ENCODE measurements at regions not wholly inside any gene's neighbourhood (a gene's known extent, or its start where the extent isn't known, plus 50 kb on each side); places are given as distances from the start of the nearest gene placed in this dataset.

DNA sequence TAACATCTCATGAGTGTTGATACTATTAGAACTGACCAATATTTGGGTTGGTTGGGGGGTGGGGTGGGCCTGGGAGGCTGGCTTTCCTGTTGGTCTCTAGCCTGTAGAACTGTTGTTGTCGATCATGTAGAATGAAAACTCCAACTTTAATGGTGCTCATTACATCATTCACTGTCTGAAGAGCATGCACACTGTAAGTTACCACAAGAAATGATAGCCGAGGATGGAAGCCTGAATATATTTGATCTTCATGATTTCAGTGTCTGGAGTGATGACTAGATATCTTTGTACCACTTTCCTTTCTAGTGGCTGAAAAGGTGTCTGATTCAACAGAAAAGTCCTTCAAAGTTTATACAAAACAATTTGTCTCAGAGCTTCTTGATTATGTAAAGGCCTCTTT, 123.6 kb downstream of the XCL2 start:
- ATAC-seq (ENCODE audit: low FRiP score) = no peak
- no peak for DNase-seq
- Histone ChIP-seq H3K27me3 (ENCODE audit: control insufficient read depth in 1 of 2, insufficient read depth in 2 of 2, low read length in 1 of 2) (no peaks in the 10 kb centered on the region), H3K9me3 (ENCODE audit: control insufficient read depth, low read length) (peaks cover 1% of the 10 kb centered on the region), H3K36me3 (ENCODE audit: control insufficient read depth in 1 of 2, insufficient read depth in 2 of 2, low read length in 1 of 2) (no peaks in the 10 kb centered on the region), H3K27ac (ENCODE audit: low read depth in 1 of 2, low read length in 2 of 2) (no peak overlapping the region), H3K4me1 (ENCODE audit: control insufficient read depth in 1 of 2, insufficient read depth in 2 of 2, low read length in 2 of 2) (no peaks in the 10 kb centered on the region), H3K4me3 (ENCODE audit: low read length in 2 of 2) (no peak overlapping the region)
- intact Hi-C loops (cut with DNase I) = no loop called here
- 87 to 90% methylated on average over 2 of the region's 2 CpGs for WGBS, 2 donors

DNA sequence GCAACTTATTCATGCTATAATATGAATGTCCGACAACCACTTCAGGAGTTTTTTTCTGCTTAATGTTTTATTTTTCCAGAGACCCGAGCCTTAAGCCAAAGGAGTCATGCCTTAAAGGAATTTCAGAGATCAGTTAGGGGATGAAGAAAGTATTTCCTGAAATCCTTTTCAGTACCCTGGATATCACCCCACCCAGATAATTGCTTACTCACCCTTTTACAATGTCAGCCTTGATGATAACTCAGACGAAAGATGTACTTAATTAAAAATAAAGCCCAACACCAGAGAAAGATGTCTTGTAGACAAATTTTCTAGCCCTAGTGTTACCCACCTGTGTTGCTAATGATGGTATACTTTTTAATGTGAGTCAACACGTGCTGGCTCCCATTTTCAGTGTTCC, 124.1 kb downstream of the XCL2 start:
- DNase-seq (no peak), ATAC-seq (ENCODE audit: low FRiP score) (no peak)
- intact Hi-C loops (cut with DNase I) = no loop called here
- Histone ChIP-seq H3K4me3 (ENCODE audit: low read length in 2 of 2) (no peak overlapping the region), H3K27me3 (ENCODE audit: control insufficient read depth in 1 of 2, insufficient read depth in 2 of 2, low read length in 1 of 2) (no peaks in the 10 kb centered on the region), H3K9me3 (ENCODE audit: control insufficient read depth, low read length) (peaks cover 1% of the 10 kb centered on the region), H3K4me1 (ENCODE audit: control insufficient read depth in 1 of 2, insufficient read depth in 2 of 2, low read length in 2 of 2) (no peaks in the 10 kb centered on the region), H3K36me3 (ENCODE audit: control insufficient read depth in 1 of 2, insufficient read depth in 2 of 2, low read length in 1 of 2) (no peaks in the 10 kb centered on the region), H3K27ac (ENCODE audit: low read depth in 1 of 2, low read length in 2 of 2) (no peak overlapping the region)
- 69% methylated on average over 4 of the region's 4 CpGs for WGBS, 2 donors

DNA sequence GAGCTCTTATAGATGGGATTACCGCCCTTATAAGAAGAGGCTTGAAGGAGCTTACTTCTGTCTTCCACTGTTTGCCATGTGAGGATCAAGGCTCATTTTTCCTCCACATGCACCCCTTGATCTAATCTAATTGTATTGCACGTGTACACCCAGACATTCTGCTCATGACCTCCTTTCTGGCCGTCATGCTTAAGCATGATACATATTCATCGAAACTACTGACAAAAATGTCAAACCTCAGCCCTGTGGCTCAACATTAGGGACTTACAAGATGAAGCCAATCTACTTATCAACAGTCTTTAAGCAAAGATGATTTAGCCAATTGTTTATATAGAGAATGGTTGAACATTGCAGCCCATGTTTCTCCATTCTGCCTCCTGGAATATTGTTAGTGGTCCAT, 127.6 kb downstream of the XCL2 start:
- no peak for DNase-seq
- no peaks in the 10 kb centered on the region for H3K36me3 ChIP-seq (ENCODE audit: control insufficient read depth in 1 of 2, insufficient read depth in 2 of 2, low read length in 1 of 2)
- H3K4me1 ChIP-seq (ENCODE audit: control insufficient read depth in 1 of 2, insufficient read depth in 2 of 2, low read length in 2 of 2) = no peaks in the 10 kb centered on the region
- H3K9me3 ChIP-seq (ENCODE audit: control insufficient read depth, low read length) = peaks cover 1% of the 10 kb centered on the region
- H3K27ac ChIP-seq (ENCODE audit: low read depth in 1 of 2, low read length in 2 of 2) = no peak overlapping the region
- intact Hi-C loops (cut with DNase I) = no loop called here
- ATAC-seq (ENCODE audit: low FRiP score) = no peak
- no peaks in the 10 kb centered on the region for H3K27me3 ChIP-seq (ENCODE audit: control insufficient read depth in 1 of 2, insufficient read depth in 2 of 2, low read length in 1 of 2)
- H3K4me3 ChIP-seq (ENCODE audit: low read length in 2 of 2) = no peak overlapping the region
- WGBS, 2 donors = 89 to 92% methylated on average over 4 of the region's 4 CpGs

DNA sequence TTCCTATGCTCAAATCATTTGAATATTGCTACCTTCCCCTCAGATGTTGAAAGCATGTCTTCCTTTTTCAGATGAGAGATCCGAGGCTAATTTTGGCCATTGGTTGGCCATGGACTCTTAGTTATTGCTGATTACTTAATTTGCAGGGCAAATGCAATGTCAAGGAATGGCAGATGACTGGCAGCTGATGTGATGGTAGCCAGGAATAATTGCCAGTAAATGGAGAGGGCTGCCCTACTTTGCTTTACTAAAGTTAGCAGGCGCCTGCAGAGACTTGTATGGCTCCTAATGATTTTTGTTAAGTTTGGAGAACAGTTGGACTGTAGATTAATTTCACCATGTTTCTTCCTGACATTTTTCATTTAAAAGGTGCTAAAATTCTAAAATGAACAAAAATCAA, 128.9 kb downstream of the XCL2 start:
- no peak for ATAC-seq (ENCODE audit: low FRiP score)
- Histone ChIP-seq H3K4me1 (ENCODE audit: control insufficient read depth in 1 of 2, insufficient read depth in 2 of 2, low read length in 2 of 2) (no peaks in the 10 kb centered on the region), H3K27ac (ENCODE audit: low read depth in 1 of 2, low read length in 2 of 2) (no peak overlapping the region), H3K9me3 (ENCODE audit: control insufficient read depth, low read length) (peaks cover 1% of the 10 kb centered on the region), H3K27me3 (ENCODE audit: control insufficient read depth in 1 of 2, insufficient read depth in 2 of 2, low read length in 1 of 2) (no peaks in the 10 kb centered on the region), H3K4me3 (ENCODE audit: low read length in 2 of 2) (no peak overlapping the region), H3K36me3 (ENCODE audit: control insufficient read depth in 1 of 2, insufficient read depth in 2 of 2, low read length in 1 of 2) (no peaks in the 10 kb centered on the region)
- intact Hi-C loops (cut with DNase I) = no loop called here
- DNase-seq = no peak
- WGBS, 2 donors = 89 to 90% methylated on average over 2 of the region's 2 CpGs

DNA sequence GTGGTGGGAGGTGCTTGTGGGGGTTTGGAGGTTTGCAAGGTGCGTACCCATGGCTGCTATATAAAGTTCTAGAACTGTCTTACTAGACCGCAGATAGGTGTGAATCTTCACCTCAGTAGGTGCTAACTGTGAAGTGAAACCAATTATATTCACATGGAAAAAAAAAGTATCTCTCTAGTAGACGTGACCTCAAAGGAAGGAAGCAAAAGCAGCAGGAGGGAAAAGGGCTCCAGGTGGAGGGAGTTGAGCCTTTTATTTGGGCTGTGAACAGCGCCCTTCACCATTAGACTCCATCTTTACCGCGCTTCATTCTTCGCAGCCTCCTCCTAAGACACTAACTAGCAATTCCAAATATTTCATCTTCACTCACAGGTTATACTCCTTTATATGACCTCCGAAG, 129.8 kb downstream of the TBX19 start:
- H3K4me3 ChIP-seq (ENCODE audit: low read length in 2 of 2) = no peak overlapping the region
- H3K27me3 ChIP-seq (ENCODE audit: control insufficient read depth in 1 of 2, insufficient read depth in 2 of 2, low read length in 1 of 2) = no peaks in the 10 kb centered on the region
- no peaks in the 10 kb centered on the region for H3K36me3 ChIP-seq (ENCODE audit: control insufficient read depth in 1 of 2, insufficient read depth in 2 of 2, low read length in 1 of 2)
- DNase-seq (no peak), ATAC-seq (ENCODE audit: low FRiP score) (no peak)
- H3K27ac ChIP-seq (ENCODE audit: low read depth in 1 of 2, low read length in 2 of 2) = no peak overlapping the region
- intact Hi-C loops (cut with DNase I) = no loop called here
- H3K9me3 ChIP-seq (ENCODE audit: control insufficient read depth, low read length) = no peaks in the 10 kb centered on the region
- H3K4me1 ChIP-seq (ENCODE audit: control insufficient read depth in 1 of 2, insufficient read depth in 2 of 2, low read length in 2 of 2) = no peaks in the 10 kb centered on the region
- 90 to 91% methylated on average over 8 of the region's 8 CpGs for WGBS, 2 donors

DNA sequence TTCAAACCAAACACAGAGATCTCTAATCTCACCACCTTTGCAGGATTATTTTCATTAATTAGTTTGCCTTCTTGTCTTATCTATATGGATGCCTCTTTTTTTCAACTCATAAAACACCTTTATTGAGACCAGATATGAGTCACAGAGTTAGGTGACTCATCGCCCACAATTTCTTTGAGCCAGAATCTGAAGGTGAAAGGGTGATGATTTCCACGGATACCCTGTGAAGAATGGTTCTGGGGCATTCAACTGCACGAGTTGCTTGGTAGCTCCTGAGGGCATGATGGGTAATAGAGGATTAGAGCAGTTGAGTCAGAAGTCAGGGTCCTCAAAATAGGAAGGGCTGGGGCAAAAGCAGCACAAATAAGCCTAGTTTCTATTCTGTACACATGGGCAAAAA, 128.2 kb downstream of the TBX19 start:
- 89 to 92% methylated on average over 3 of the region's 3 CpGs for WGBS, 2 donors
- Histone ChIP-seq H3K4me3 (ENCODE audit: low read length in 2 of 2) (no peak overlapping the region), H3K27me3 (ENCODE audit: control insufficient read depth in 1 of 2, insufficient read depth in 2 of 2, low read length in 1 of 2) (no peaks in the 10 kb centered on the region), H3K9me3 (ENCODE audit: control insufficient read depth, low read length) (no peaks in the 10 kb centered on the region), H3K27ac (ENCODE audit: low read depth in 1 of 2, low read length in 2 of 2) (no peak overlapping the region), H3K36me3 (ENCODE audit: control insufficient read depth in 1 of 2, insufficient read depth in 2 of 2, low read length in 1 of 2) (no peaks in the 10 kb centered on the region), H3K4me1 (ENCODE audit: control insufficient read depth in 1 of 2, insufficient read depth in 2 of 2, low read length in 2 of 2) (no peaks in the 10 kb centered on the region)
- ATAC-seq (ENCODE audit: low FRiP score) = no peak
- intact Hi-C loops (cut with DNase I) = no loop called here
- DNase-seq = no peak

DNA sequence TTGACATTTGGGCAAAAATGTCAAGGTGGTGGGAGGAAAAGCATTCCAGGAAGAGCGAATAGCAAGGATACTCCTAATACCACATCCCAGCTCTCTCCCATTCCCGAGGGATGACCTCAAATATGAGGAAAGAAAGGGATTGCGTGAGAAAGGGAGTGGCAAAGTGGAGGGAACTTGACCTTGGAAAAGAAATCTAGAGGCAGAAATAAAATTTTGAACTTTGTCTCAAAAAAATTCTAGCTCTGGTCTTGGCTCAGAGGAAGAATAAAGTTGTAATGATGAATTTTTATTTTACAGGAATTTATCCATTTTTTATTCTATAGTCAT, 127.8 kb downstream of the TBX19 start:
- no peak for DNase-seq
- WGBS, 2 donors = 89 to 93% methylated on average over 3 of the region's 3 CpGs
- no peak for ATAC-seq (ENCODE audit: low FRiP score)

DNA sequence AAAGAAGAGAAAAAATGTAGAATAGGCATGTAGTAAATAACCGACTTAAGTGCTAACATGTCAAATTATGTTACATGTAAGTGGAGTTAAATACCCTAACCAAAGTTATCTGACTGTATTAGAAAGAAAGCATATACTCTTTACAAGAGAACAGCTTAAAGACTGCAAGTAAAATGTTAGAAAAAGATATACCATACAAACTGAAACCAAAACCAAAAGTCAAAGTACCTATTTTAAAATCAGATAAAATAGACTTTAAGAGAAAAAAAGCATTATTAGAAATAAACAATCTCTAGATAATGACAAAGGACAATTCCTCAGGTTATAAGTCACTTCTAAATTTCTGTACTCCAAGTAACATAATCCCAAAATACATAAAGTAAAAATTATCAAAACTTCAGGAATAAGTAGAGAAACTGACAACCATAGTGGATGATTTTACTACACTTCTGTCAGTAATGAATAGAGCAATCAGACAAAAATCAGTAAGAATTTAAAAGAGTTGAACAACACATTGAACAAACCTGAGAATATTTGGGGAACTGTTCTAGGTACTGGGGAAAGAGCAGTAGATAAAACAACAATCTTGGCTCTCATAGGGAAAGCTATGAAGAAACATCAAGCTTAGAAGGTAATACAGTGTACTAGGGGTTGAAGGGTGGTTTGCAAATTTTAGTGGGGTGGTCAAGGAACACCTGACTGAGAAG, 127.3 kb downstream of the TBX19 start:
- no peak overlapping the region for H3K27ac ChIP-seq (ENCODE audit: low read depth in 1 of 2, low read length in 2 of 2)
- no peak for DNase-seq
- no peaks in the 10 kb centered on the region for H3K27me3 ChIP-seq (ENCODE audit: control insufficient read depth in 1 of 2, insufficient read depth in 2 of 2, low read length in 1 of 2)
- no peaks in the 10 kb centered on the region for H3K36me3 ChIP-seq (ENCODE audit: control insufficient read depth in 1 of 2, insufficient read depth in 2 of 2, low read length in 1 of 2)
- WGBS, 2 donors = 83 to 85% methylated on average over 1 of the region's 1 CpG
- no peaks in the 10 kb centered on the region for H3K4me1 ChIP-seq (ENCODE audit: control insufficient read depth in 1 of 2, insufficient read depth in 2 of 2, low read length in 2 of 2)
- H3K9me3 ChIP-seq (ENCODE audit: control insufficient read depth, low read length) = no peaks in the 10 kb centered on the region
- H3K4me3 ChIP-seq (ENCODE audit: low read length in 2 of 2) = no peak overlapping the region
- ATAC-seq (ENCODE audit: low FRiP score) = no peak
- intact Hi-C loops (cut with DNase I) = no loop called here

More for the DNA sequence above, 127.8 kb downstream of the TBX19 start:
- no peak overlapping the region for H3K4me3 ChIP-seq (ENCODE audit: low read length in 2 of 2)
- H3K27me3 ChIP-seq (ENCODE audit: control insufficient read depth in 1 of 2, insufficient read depth in 2 of 2, low read length in 1 of 2) = no peaks in the 10 kb centered on the region
- intact Hi-C loops (cut with DNase I) = no loop called here
- H3K9me3 ChIP-seq (ENCODE audit: control insufficient read depth, low read length) = no peaks in the 10 kb centered on the region
- no peaks in the 10 kb centered on the region for H3K4me1 ChIP-seq (ENCODE audit: control insufficient read depth in 1 of 2, insufficient read depth in 2 of 2, low read length in 2 of 2)
- no peak overlapping the region for H3K27ac ChIP-seq (ENCODE audit: low read depth in 1 of 2, low read length in 2 of 2)
- H3K36me3 ChIP-seq (ENCODE audit: control insufficient read depth in 1 of 2, insufficient read depth in 2 of 2, low read length in 1 of 2) = no peaks in the 10 kb centered on the region

DNA sequence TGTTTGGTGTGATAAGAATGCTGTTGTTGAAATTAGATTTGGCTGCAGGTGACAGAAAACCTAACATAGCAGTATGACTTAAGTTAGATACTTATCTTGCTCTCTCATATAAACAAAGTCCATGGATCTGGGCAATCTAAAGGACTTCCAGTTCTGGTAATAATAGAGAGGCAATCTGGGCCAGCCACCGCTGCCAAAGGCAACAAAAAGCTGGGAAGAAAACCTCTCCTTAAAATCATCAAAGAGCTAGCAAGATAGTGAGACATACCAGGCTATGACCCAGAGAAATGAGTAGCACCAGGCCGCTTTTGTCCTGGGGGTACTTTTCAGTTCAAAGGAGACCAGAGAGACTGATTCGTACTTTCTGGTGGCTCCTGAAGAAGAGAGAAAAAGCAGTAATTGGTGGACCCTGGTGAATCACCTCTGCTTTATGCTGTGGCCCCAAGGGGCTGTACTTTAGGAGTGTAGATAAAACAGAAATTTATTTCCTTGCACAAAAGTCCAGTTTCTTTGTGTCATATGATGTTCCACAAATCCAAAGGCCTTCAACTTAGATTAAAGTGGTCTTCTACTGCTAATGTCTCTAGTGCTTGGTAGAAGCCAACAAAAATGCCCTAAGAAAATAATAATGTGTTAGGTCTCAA, 125.4 kb downstream of the TBX19 start:
- H3K27me3 ChIP-seq (ENCODE audit: control insufficient read depth in 1 of 2, insufficient read depth in 2 of 2, low read length in 1 of 2) = no peaks in the 10 kb centered on the region
- intact Hi-C loops (cut with DNase I) = no loop called here
- H3K27ac ChIP-seq (ENCODE audit: low read depth in 1 of 2, low read length in 2 of 2) = no peak overlapping the region
- WGBS, 2 donors = 41 to 53% methylated on average over 3 of the region's 3 CpGs
- no peaks in the 10 kb centered on the region for H3K9me3 ChIP-seq (ENCODE audit: control insufficient read depth, low read length)
- no peak overlapping the region for H3K4me3 ChIP-seq (ENCODE audit: low read length in 2 of 2)
- H3K4me1 ChIP-seq (ENCODE audit: control insufficient read depth in 1 of 2, insufficient read depth in 2 of 2, low read length in 2 of 2) = no peaks in the 10 kb centered on the region
- no peak for DNase-seq
- ATAC-seq (ENCODE audit: low FRiP score) = no peak
- no peaks in the 10 kb centered on the region for H3K36me3 ChIP-seq (ENCODE audit: control insufficient read depth in 1 of 2, insufficient read depth in 2 of 2, low read length in 1 of 2)
